Gastroesophageal sphincter (tissue), 3 donors: ENCODE measurements at regions not wholly inside any gene's neighbourhood (a gene's known extent, or its start where the extent isn't known, plus 50 kb on each side); places are given as distances from the start of the nearest gene placed in this dataset.

Experiments used
- CTCF ChIP-seq, 4 experiments: fragments of 200-600 bp in 2 of 4; fragments of 450-650 bp in 2 of 4; sonication (generic) in 1 of 4; IDR thresholded peaks; one replicate each; pipeline ENCODE4 v1.5.1; 2017 to 2019; ENCODE audit warnings: antibody characterized with exemption in 4 of 4, mild to moderate bottlenecking in 2 of 4, moderate library complexity in 2 of 4
- EP300 ChIP-seq: sonication (generic); formaldehyde crosslinking; IDR thresholded peaks from one replicate; pipeline ENCODE4 v1.6.1; 2017; ENCODE audit warnings: antibody characterized with exemption, mild to moderate bottlenecking
- POLR2AphosphoS5 ChIP-seq: sonication (generic); formaldehyde crosslinking; IDR thresholded peaks from one replicate; pipeline ENCODE4 v1.6.1; 2017; ENCODE audit warnings: antibody characterized with exemption

- TF ChIP-seq CTCF (IDR thresholded peaks at IDR 0.05): no peak
- no peak for TF ChIP-seq EP300
- TF ChIP-seq POLR2AphosphoS5: no peak
Observed at GRCh38 chr1:23614032-23614660, 54.8 kb upstream of the ID3 start.
